GM13976 (cell line): ENCODE measurements at regions not wholly inside any gene's neighbourhood (a gene's known extent, or its start where the extent isn't known, plus 50 kb on each side); places are given as distances from the start of the nearest gene placed in this dataset.

ENCODE experiments used
- DNase-seq: peaks from one replicate; pipeline ENCODE4 v3.0.0; 2012; ENCODE audit warnings: low spot score
- CTCF ChIP-seq: IDR thresholded peaks from 2 replicates; pipeline ENCODE4 v1.5.1; 2012; ENCODE audit warnings: borderline replicate concordance, mild to moderate bottlenecking; ENCODE audit not compliant: insufficient read depth; ENCODE audit errors: extremely low read depth, missing control alignments, control extremely low read depth
- in situ Hi-C: fragments of 300-500 bp; cut with MboI; formaldehyde crosslinking; loops from one replicate; pipeline ENCODE4 v1.12.0; 2022; ENCODE audit warnings: low sequenced_read_pairs, mixed read lengths, inconsistent platforms; ENCODE audit not compliant: unreplicated experiment

- DNase-seq, result no peak
- in situ Hi-C loops, result no loop called here
- no peak for TF ChIP-seq CTCF
Observed at GRCh38 chr4:141573678-141574077, 62.7 kb upstream of the IL15 start.

GRCh38 chr4:141575884-141576283 lies 60.5 kb upstream of the IL15 start:
- no peak for DNase-seq
- TF ChIP-seq CTCF, result no peak
- in situ Hi-C loops, result no loop called here

- DNase-seq, result no peak
- TF ChIP-seq CTCF, result no peak
- in situ Hi-C loops, result no loop called here
Observed at GRCh38 chr4:141576585-141577110, 59.7 kb upstream of the IL15 start.

- TF ChIP-seq CTCF, result no peak
- in situ Hi-C loops, result no loop called here
- no peak for DNase-seq
Observed at GRCh38 chr4:141578451-141578850, 57.9 kb upstream of the IL15 start.

GRCh38 chr4:141580523-141580922 lies 55.9 kb upstream of the IL15 start:
- no peak for TF ChIP-seq CTCF
- no peak for DNase-seq
- in situ Hi-C loops, result no loop called here
